ENCODE measurements at regions not wholly inside any gene's neighbourhood (a gene's known extent, or its start where the extent isn't known, plus 50 kb on each side); places are given as distances from the start of the nearest gene placed in this dataset.

DNA sequence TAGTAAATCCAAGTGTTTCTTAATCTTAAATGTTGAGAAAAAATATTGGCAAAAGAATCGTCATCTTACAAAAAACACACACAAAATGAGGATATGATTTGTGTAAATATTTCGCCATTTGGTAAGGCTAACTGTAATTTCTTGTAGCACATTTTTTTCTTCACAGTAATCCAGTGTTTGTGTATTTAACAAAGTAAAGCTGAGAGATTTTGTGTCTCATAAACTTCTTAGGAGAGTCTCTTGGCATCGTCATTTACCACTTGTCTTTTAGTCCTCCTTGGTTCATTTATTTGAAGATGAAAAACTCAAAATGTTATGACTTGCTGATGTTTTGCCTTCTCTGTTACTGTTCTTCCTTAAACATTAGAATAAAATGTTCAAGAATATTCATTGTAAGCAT lies 326.7 kb upstream of the PITX2 start:
- POLR2A ChIA-PET (ENCODE audit: partially characterized antibody), result interaction anchor here (1.0 kb wide), 1 partner anchor 13 kb away, joined by 3 read pairs; no protein-coding TSS in a partner anchor
- no peaks in the 10 kb centered on the region for H3K79me2 ChIP-seq (ENCODE audit: control insufficient read depth in 1 of 2, insufficient read depth in 2 of 2, low read length in 2 of 2)

More for the DNA sequence above, 326.7 kb upstream of the PITX2 start:
- CTCF ChIA-PET (ENCODE audit: partially characterized antibody), result interaction anchor here (1.1 to 1.3 kb wide), 2 partner anchors 9 to 15 kb away, joined by 3 read pairs; no protein-coding TSS in a partner anchor
- H2BK120ac ChIP-seq (replicated peaks; ENCODE audit: low read depth, low read length), result no peak overlapping the region
- no peak for DNase-seq (ENCODE audit: low read depth in 1 of 2, low spot score in 2 of 2)
- H3K9me3 ChIP-seq (ENCODE audit: insufficient read depth in 2 of 2, low read depth in 1 of 2, low read length in 1 of 2), result no peaks in the 10 kb centered on the region
- no peak overlapping the region for H3K14ac ChIP-seq (ENCODE audit: insufficient read length)
- H2AK5ac ChIP-seq (ENCODE audit: low read depth, low read length), result no peak overlapping the region
- H3K4me2 ChIP-seq (ENCODE audit: insufficient read depth in 1 of 2, low read depth in 2 of 2, low read length in 2 of 2), result no peak overlapping the region
- H4K91ac ChIP-seq (replicated peaks; ENCODE audit: insufficient read length, low read length), result no peak overlapping the region
- no peak for FAIRE-seq
- H2BK12ac ChIP-seq (ENCODE audit: low read depth, low read length), result no peak overlapping the region
- no peaks in the 10 kb centered on the region for H3K4me1 ChIP-seq (replicated peaks in 1 of 4; ENCODE audit: control insufficient read depth in 3 of 4, insufficient read depth in 4 of 4, low read length in 3 of 4)
- H4K8ac ChIP-seq (ENCODE audit: extremely low read depth, insufficient read depth, low read length), result no peak overlapping the region
- no peak overlapping the region for H2BK5ac ChIP-seq (ENCODE audit: low read depth, low read length)
- H3K23ac ChIP-seq (ENCODE audit: insufficient read length), result no peak overlapping the region
- no peaks in the 10 kb centered on the region for H3K79me1 ChIP-seq (ENCODE audit: low read depth, low read length)
- no peak overlapping the region for H3K18ac ChIP-seq (ENCODE audit: extremely low read depth, low read length)
- no peak overlapping the region for H3K4ac ChIP-seq (replicated peaks; ENCODE audit: insufficient read length, low read depth, low read length)
- no peaks in the 10 kb centered on the region for H3K23me2 ChIP-seq (ENCODE audit: low read depth, low read length)
- no peaks in the 10 kb centered on the region for H3K36me3 ChIP-seq (ENCODE audit: control insufficient read depth in 2 of 4, insufficient read depth in 4 of 4, low read length in 3 of 4)
- TF ChIP-seq CEBPB (IDR thresholded peaks at IDR 0.05; ENCODE audit: low read depth, low read length) (no peak), SIRT6 (IDR thresholded peaks at IDR 0.05; ENCODE audit: low read length) (no peak)
- TF ChIP-seq, protein P1, sequence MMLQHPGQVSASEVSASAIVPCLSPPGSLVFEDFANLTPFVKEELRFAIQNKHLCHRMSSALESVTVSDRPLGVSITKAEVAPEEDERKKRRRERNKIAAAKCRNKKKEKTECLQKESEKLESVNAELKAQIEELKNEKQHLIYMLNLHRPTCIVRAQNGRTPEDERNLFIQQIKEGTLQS (IDR thresholded peaks at IDR 0.05; ENCODE audit: insufficient read depth, low read depth, low read length), result no peak
- no peak overlapping the region for H4K5ac ChIP-seq (ENCODE audit: insufficient read length, low read depth, low read length)
- H3K9ac ChIP-seq (replicated peaks in 1 of 4; ENCODE audit: extremely low read depth in 1 of 4, low read depth in 3 of 4, low read length in 3 of 4), result no peak overlapping the region
- no peak overlapping the region for H3K56ac ChIP-seq (replicated peaks; ENCODE audit: insufficient read length, low read depth, low read length)
- H3K27me3 ChIP-seq (replicated peaks in 1 of 4; ENCODE audit: control insufficient read depth in 3 of 4, extremely low read depth in 1 of 4, insufficient read depth in 3 of 4, low read length in 3 of 4), result no peaks in the 10 kb centered on the region
- no peak overlapping the region for H2BK15ac ChIP-seq (ENCODE audit: low read length)
- no peak overlapping the region for H2BK20ac ChIP-seq (ENCODE audit: low read length)
- H3K27ac ChIP-seq (ENCODE audit: low read depth, low read length), result no peak overlapping the region
- H2AFZ ChIP-seq (ENCODE audit: low read length), result no peak overlapping the region
- H3K4me3 ChIP-seq (ENCODE audit: extremely low read depth in 1 of 4, insufficient read depth in 2 of 4, low read depth in 3 of 4, low read length in 4 of 4), result no peak overlapping the region
- 97% methylated on average over 3 of the region's 3 CpGs; no CpG with 5 or more reads in 1 of the 2 experiments for WGBS, 2 experiments (ENCODE audit: extremely low coverage in 1 of 2, insufficient coverage in 1 of 2, insufficient read length in 1 of 2, insufficient replicate concordance in 2 of 2, low coverage in 1 of 2, low lambda C conversion rate in 2 of 2, missing lambda C conversion rate in 1 of 2)
- no peaks in the 10 kb centered on the region for H4K20me1 ChIP-seq (replicated peaks in 1 of 2; ENCODE audit: control insufficient read depth in 1 of 2, insufficient read depth in 2 of 2, low read length in 2 of 2)
